Stimulated activated naive B cell treated with anti-CD40 and anti-IgM and Interleukin-4, amounts not matched to agents 10 μg/mL and 1 μg/mL and 100 μg/mL, for 72 hours (primary cell): ENCODE measurements at regions not wholly inside any gene's neighbourhood (a gene's known extent, or its start where the extent isn't known, plus 50 kb on each side); places are given as distances from the start of the nearest gene placed in this dataset.
A peak's percentile ranks its signal among the peaks of the same experiment; 100 is the strongest.

Experiments
- ATAC-seq, 2 donors: fragments of 150-1000 bp; cut with Tn5 transposase; replicated peaks; 2 replicates each; pipeline ENCODE4 v1.10.0; 2021; ENCODE audit warnings: moderate library complexity in 1 of 2
- DNase-seq: peaks from one replicate; pipeline ENCODE4 v3.0.0; 2021
- H3K27ac Mint-ChIP-seq: one replicate; pipeline ENCODE4 v1.8.0; 2022; ENCODE audit warnings: mild to moderate bottlenecking, mixed read lengths
- H3K27me3 Mint-ChIP-seq, 2 donors: one replicate each; pipeline ENCODE4 v1.8.0; 2022; ENCODE audit warnings: mixed read lengths in 2 of 2
- H3K36me3 Mint-ChIP-seq, 2 donors: one replicate each; pipeline ENCODE4 v1.8.0; 2022; ENCODE audit warnings: mixed read lengths in 2 of 2, mild to moderate bottlenecking in 1 of 2
- H3K4me1 Mint-ChIP-seq, 2 donors: one replicate each; pipeline ENCODE4 v1.8.0; 2022; ENCODE audit warnings: mixed read lengths in 2 of 2, mild to moderate bottlenecking in 1 of 2
- H3K4me3 Mint-ChIP-seq, 2 donors: one replicate each; pipeline ENCODE4 v1.8.0; 2022; ENCODE audit warnings: mild to moderate bottlenecking in 2 of 2, mixed read lengths in 2 of 2, moderate library complexity in 1 of 2
- H3K9me3 Mint-ChIP-seq, 2 donors: one replicate each; pipeline ENCODE4 v1.8.0; 2022; ENCODE audit warnings: mixed read lengths in 2 of 2, mild to moderate bottlenecking in 1 of 2

- H3K4me1 Mint-ChIP-seq: no peaks in the 10 kb centered on the region
These were observed 1008.0 kb upstream of the CRIM1 start for GRCh38 chr2:35347561-35347960.

GRCh38 chr2:35343135-35343534, 1012.4 kb upstream of the CRIM1 start:
- ATAC-seq (no peak), DNase-seq (no peak)
- Mint-ChIP-seq H3K4me1 (no peaks in the 10 kb centered on the region), H3K9me3 (peaks cover 0 to 8% of the 10 kb centered on the region in 2 donors), H3K27ac (no peak overlapping the region), H3K36me3 (no peaks in the 10 kb centered on the region), H3K27me3 (no peaks in the 10 kb centered on the region), H3K4me3 (no peak overlapping the region)

More at GRCh38 chr2:35347561-35347960, 1008.0 kb upstream of the CRIM1 start:
- Mint-ChIP-seq H3K27ac (no peak overlapping the region), H3K9me3 (peaks cover 0 to 5% of the 10 kb centered on the region in 2 donors), H3K4me3 (no peak overlapping the region), H3K36me3 (no peaks in the 10 kb centered on the region), H3K27me3 (no peaks in the 10 kb centered on the region)
- DNase-seq: no peak
- no peak for ATAC-seq

DNA sequence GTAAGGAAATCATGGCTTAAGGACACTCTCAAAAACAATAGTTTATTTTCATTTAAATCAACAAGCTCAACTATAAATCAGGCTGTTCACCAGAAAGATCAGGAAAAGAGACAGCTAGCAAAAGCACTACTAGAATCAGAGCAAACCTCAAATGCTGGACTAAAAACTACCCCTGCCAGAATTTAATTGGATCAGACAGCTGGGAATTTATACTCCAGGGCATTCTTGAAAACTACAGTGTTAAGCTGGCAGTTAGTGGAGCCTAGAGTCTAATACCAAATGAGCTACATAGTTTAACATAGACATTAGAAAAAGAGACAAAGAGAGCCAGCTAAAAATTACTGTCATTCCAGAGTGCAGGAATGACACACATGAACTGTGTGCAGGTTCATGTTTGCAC, 1016.4 kb upstream of the CRIM1 start:
- DNase-seq: no peak
- no peak overlapping the region for H3K4me3 Mint-ChIP-seq

GRCh38 chr2:35337922-35338321, 1017.7 kb upstream of the CRIM1 start:
- no peak overlapping the region for H3K27ac Mint-ChIP-seq
- DNase-seq: no peak
- H3K27me3 Mint-ChIP-seq: no peaks in the 10 kb centered on the region

More for the DNA sequence above, 1016.4 kb upstream of the CRIM1 start:
- Mint-ChIP-seq H3K4me1 (no peaks in the 10 kb centered on the region), H3K27ac (peak overlapping the region; percentile 27), H3K27me3 (no peaks in the 10 kb centered on the region), H3K9me3 (peaks cover 1 to 4% of the 10 kb centered on the region in 2 donors), H3K36me3 (no peaks in the 10 kb centered on the region)
- no peak for ATAC-seq

DNA sequence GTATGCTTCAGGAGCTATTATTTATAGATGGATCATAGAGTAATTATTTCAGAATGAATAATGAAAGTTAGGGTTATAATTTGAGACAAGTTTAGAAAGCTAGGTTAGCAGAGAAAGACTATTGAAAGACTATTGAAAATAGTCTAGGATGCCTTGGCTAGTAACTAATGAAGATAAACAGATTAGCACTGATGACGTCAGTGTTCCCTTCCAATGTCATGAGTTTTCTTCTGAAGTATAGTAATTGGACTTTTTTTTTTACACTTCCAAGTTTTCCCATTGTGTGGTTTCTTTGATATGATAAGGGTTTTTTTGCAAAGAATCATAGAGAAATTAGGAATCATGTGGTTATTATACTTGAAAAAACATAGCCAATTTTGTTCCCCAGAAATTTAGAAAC, 1041.5 kb upstream of the CRIM1 start:
- H3K4me1 Mint-ChIP-seq: no peaks in the 10 kb centered on the region
- no peak for ATAC-seq
- H3K27me3 Mint-ChIP-seq: no peaks in the 10 kb centered on the region
- no peaks in the 10 kb centered on the region for H3K36me3 Mint-ChIP-seq
- DNase-seq: no peak
- peaks cover 1 to 6% of the 10 kb centered on the region in 2 donors for H3K9me3 Mint-ChIP-seq
- no peak overlapping the region for H3K4me3 Mint-ChIP-seq
- H3K27ac Mint-ChIP-seq: no peak overlapping the region

More at GRCh38 chr2:35337922-35338321, 1017.7 kb upstream of the CRIM1 start:
- ATAC-seq: no peak
- H3K4me3 Mint-ChIP-seq: no peak overlapping the region
- H3K36me3 Mint-ChIP-seq: no peaks in the 10 kb centered on the region
- H3K4me1 Mint-ChIP-seq: no peaks in the 10 kb centered on the region
- H3K9me3 Mint-ChIP-seq: peaks cover 1 to 4% of the 10 kb centered on the region in 2 donors

- ATAC-seq: no peak
- no peak overlapping the region for H3K4me3 Mint-ChIP-seq
These were observed 1054.2 kb upstream of the CRIM1 start for GRCh38 chr2:35301369-35301768.

DNA sequence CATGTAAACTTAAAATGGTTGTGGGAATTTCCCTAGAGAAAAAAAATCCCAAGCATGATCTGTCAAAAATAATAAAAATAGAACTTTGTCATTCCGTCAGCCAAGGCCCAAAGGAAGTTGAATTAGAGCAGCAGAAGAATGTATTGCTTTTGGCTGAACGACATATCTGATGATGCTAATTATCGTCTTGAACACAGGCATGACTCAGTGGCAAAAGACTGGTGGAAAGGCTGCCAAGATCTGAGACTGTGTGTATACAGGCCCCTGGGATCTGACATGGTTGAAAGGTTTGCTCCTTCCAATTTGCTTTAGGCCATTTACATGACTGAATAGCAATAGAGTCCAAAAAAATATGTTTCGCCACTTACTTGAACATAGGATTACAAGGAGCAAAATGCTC, 1057.1 kb upstream of the CRIM1 start:
- ATAC-seq: no peak
- peaks cover 0 to 3% of the 10 kb centered on the region in 2 donors for H3K9me3 Mint-ChIP-seq
- no peaks in the 10 kb centered on the region for H3K27me3 Mint-ChIP-seq
- no peak overlapping the region for H3K4me3 Mint-ChIP-seq
- no peaks in the 10 kb centered on the region for H3K36me3 Mint-ChIP-seq
- no peaks in the 10 kb centered on the region for H3K4me1 Mint-ChIP-seq
- no peak overlapping the region for H3K27ac Mint-ChIP-seq
- no peak for DNase-seq

More at GRCh38 chr2:35301369-35301768, 1054.2 kb upstream of the CRIM1 start:
- H3K27ac Mint-ChIP-seq: no peak overlapping the region
- no peaks in the 10 kb centered on the region for H3K9me3 Mint-ChIP-seq
- H3K4me1 Mint-ChIP-seq: no peaks in the 10 kb centered on the region
- DNase-seq: no peak
- no peaks in the 10 kb centered on the region for H3K36me3 Mint-ChIP-seq
- no peaks in the 10 kb centered on the region for H3K27me3 Mint-ChIP-seq

DNA sequence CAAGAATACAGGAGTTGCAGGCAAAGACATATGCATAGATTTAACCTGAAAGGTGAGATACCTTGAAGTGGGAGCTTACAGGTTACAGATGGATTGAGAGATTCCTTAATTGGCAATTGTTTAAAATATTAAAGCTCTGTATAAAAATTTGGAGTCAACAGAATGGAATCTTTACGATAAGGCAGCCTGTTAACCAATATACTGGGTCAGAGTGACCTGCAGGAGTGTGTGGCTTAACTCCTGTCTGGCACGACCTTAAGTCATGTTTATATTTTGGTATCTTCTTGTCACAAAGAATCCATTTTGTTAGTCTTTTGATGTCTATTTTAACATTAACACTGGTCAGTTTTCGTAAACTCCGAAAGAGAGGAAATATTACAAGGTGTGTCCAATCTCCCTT, 1058.2 kb upstream of the CRIM1 start:
- Mint-ChIP-seq H3K4me1 (no peaks in the 10 kb centered on the region), H3K36me3 (no peaks in the 10 kb centered on the region), H3K27me3 (no peaks in the 10 kb centered on the region), H3K27ac (no peak overlapping the region), H3K9me3 (peaks cover 1 to 3% of the 10 kb centered on the region in 2 donors), H3K4me3 (no peak overlapping the region)
- no peak for ATAC-seq
- DNase-seq: no peak

DNA sequence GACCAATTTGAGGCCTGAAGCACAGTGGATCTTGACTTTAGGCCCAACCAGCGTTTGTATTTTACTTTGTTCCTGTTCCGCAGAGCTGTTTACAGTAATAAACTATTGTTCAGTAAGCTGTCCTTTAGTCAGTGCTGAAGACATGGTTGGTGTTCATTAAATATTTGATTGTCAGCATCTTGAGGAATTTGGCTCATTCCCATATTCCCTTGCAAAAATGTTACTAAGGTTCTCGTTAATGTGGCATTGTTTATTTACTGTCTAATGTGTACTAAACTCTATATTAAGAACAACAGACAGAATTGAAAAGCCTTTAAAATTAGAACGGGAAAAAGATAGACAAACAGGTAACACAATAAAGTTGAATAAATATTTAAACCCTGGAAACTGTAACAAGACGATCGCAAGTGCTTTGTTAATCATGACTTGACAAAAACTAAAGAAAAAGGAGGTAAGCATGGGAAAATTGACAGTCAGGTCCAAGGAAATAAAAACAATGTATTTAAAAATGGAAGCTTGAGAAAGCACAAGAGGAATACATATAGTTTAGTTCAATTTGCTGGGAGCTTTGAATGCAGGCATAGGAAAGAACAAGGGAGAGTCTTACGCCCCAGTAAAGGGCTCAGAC, 1060.8 kb upstream of the CRIM1 start:
- DNase-seq (no peak), ATAC-seq (no peak)
- H3K9me3 Mint-ChIP-seq: peaks cover 3 to 8% of the 10 kb centered on the region in 2 donors
- no peak overlapping the region for H3K4me3 Mint-ChIP-seq
- no peak overlapping the region for H3K27ac Mint-ChIP-seq
- H3K27me3 Mint-ChIP-seq: no peaks in the 10 kb centered on the region
- no peaks in the 10 kb centered on the region for H3K36me3 Mint-ChIP-seq
- H3K4me1 Mint-ChIP-seq: no peaks in the 10 kb centered on the region

DNA sequence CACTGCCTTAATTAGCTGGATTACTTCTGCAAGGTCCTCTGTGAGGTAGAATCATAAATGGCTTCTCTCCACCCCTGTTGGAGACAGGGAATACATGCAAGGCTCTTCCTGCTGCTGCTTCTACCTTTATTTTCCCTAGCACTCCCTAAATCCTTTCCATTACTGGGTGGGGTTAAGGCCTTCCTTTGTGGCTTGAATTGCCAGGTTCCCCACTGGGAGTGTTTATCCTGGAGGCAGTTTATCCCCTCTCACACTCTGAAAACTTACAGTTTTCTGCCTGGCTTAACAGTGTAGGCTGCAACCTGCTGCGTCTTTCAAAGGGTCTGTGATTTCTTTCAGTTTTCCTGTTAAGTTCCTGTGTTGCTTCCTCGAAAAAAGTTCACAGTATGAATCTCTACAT, 1062.3 kb upstream of the CRIM1 start:
- Mint-ChIP-seq H3K36me3 (no peaks in the 10 kb centered on the region), H3K27ac (no peak overlapping the region), H3K4me1 (no peaks in the 10 kb centered on the region), H3K4me3 (no peak overlapping the region), H3K9me3 (peaks cover 6 to 8% of the 10 kb centered on the region in 2 donors), H3K27me3 (no peaks in the 10 kb centered on the region)
- no peak for ATAC-seq
- DNase-seq: no peak

- no peak for DNase-seq
- no peaks in the 10 kb centered on the region for H3K36me3 Mint-ChIP-seq
- H3K4me3 Mint-ChIP-seq: no peak overlapping the region
- H3K4me1 Mint-ChIP-seq: no peaks in the 10 kb centered on the region
- ATAC-seq: no peak
- peaks cover 10 to 15% of the 10 kb centered on the region in 2 donors for H3K9me3 Mint-ChIP-seq
- H3K27ac Mint-ChIP-seq: no peak overlapping the region
- H3K27me3 Mint-ChIP-seq: no peaks in the 10 kb centered on the region
These were observed 1063.4 kb upstream of the CRIM1 start for GRCh38 chr2:35292199-35292598.

DNA sequence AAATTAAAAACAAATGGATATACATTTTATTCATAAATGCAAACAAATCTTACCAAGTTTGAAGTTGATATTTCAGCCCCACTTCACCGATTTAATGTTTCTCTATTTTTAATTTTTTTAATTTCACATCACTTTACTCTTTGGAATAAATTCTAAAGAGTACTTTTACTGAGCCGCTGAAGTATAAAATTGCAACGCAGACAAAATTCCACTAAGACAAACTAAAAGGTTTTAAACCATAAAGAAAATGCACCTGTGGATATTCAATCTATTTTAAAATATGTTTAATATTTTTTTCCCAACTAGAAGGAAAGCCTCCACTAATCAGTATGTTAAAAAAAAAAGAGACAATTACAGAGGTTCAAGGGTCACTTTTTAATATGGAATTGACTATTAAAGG, 1073.9 kb upstream of the CRIM1 start:
- Mint-ChIP-seq H3K36me3 (no peaks in the 10 kb centered on the region), H3K27ac (no peak overlapping the region), H3K4me1 (no peaks in the 10 kb centered on the region), H3K9me3 (peaks cover 0 to 3% of the 10 kb centered on the region in 2 donors), H3K4me3 (no peak overlapping the region), H3K27me3 (no peaks in the 10 kb centered on the region)
- DNase-seq (no peak), ATAC-seq (no peak)

- H3K4me3 Mint-ChIP-seq: no peak overlapping the region
- no peaks in the 10 kb centered on the region for H3K36me3 Mint-ChIP-seq
- H3K9me3 Mint-ChIP-seq: peaks cover 0 to 7% of the 10 kb centered on the region in 2 donors
- no peak for ATAC-seq
- no peaks in the 10 kb centered on the region for H3K27me3 Mint-ChIP-seq
- no peak for DNase-seq
- no peaks in the 10 kb centered on the region for H3K4me1 Mint-ChIP-seq
- no peak overlapping the region for H3K27ac Mint-ChIP-seq
These were observed 1099.8 kb upstream of the CRIM1 start for GRCh38 chr2:35255826-35256225.

- Mint-ChIP-seq H3K9me3 (peaks cover 9 to 13% of the 10 kb centered on the region in 2 donors), H3K36me3 (no peaks in the 10 kb centered on the region), H3K27ac (no peak overlapping the region), H3K27me3 (no peaks in the 10 kb centered on the region), H3K4me3 (no peak overlapping the region), H3K4me1 (no peaks in the 10 kb centered on the region)
- DNase-seq (no peak), ATAC-seq (no peak)
These were observed 1104.4 kb upstream of the CRIM1 start for GRCh38 chr2:35251156-35251555.

DNA sequence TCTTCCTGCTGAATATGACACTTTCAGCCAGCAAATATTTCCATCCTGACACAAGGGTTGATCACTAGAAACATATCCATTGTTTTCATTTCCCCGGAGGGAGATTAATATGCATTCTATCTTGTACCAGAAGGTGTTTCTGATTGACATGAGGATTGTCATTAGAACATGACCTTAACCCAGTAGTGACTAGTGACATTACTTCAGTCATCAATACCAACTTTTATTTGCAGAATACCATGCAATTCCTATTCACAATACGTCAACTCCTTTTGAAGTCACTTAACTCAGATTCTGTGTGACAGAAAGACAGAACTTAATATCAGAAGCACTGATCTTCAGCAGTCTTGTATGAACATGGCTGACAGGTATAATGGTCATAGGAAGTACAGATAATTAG, 1108.9 kb upstream of the CRIM1 start:
- DNase-seq: no peak
- H3K27me3 Mint-ChIP-seq: no peaks in the 10 kb centered on the region
- no peaks in the 10 kb centered on the region for H3K4me1 Mint-ChIP-seq
- no peaks in the 10 kb centered on the region for H3K36me3 Mint-ChIP-seq
- no peak overlapping the region for H3K4me3 Mint-ChIP-seq
- peaks cover 6 to 16% of the 10 kb centered on the region in 2 donors for H3K9me3 Mint-ChIP-seq
- ATAC-seq: no peak
- no peak overlapping the region for H3K27ac Mint-ChIP-seq
